ENCODE measurements at regions not wholly inside any gene's neighbourhood (a gene's known extent, or its start where the extent isn't known, plus 50 kb on each side); places are given as distances from the start of the nearest gene placed in this dataset.
"Not testable (repeated sequence)": the region's sequence is repeated elsewhere in the genome, so short reads cannot be mapped to it uniquely, and the experiment has no call there.

DNA sequence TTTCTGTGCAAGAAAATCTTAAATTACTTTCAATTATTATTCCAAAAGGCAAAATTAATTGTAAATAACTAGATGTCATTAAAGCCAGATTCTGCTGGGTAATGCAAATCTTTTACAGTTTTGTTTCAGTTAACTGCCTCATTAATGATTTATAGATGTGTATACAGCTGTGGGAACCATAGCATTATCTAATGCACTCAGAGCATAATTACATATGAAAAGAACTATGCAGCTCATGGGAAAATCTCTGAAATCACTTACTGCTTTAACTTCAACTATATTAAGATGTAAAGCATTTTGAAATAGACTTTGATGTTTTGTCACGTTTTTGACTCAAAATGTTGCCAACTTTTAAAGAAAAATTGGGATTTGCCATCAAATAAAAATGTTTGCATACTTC is 630.3 kb upstream of the KLHL4 start:
- DNase-seq (ENCODE audit: low read depth in 4 of 4, low spot score in 3 of 4): no peak

DNA sequence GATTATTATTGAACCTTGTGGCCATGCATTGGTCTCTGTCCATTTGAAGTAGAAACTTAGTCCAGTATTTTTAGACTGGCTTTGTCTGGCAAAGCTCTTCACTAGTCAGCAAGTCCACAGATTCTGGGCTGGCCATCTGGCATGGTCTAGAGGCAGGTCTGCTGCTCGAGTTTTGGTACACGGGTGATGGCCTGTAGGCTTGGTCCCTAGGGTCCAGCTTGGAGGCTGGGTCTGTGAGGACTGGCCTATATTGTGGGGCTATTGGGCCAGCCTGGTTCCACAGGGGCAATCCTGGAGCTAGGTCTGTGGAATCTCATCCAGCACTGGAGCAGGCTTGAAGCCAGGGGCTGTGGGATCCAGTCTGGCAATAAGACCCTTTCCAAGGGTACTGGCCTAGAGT is 607.6 kb upstream of the KLHL4 start:
- no peak for DNase-seq (ENCODE audit: low read depth in 4 of 4, low spot score in 3 of 4)

DNA sequence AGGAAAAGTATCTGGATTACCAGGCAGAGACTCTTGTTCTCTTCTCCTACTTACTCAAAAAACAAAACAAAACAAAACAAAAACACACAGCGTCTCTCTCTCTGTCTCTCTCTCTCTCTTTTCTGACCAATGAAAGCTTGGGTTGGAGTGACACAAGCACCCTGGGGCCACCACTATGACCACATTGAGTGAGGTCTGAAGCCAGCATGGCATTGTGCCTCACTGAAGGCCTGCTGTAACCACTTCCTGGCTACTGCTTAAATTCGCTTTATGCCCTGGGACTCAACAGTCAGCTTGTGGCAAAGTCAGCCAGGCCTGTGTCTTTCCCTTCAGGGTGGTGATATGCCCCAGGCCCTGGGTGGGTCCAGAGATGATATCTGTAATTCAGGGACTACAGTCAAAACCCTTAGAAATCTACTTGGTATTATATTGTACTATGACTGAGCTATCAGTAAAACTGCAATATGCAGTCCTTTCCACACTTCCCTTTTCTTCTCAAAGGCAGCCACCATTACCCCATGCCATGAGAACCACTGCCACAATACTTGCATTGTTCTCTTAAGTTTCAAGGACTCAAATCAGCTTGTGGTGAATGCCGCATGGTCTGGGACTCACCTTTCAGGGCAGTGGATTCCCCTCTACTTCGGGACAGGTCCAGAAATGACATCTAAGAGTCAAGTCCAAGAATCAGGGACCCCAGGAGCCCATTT is 606.8 kb upstream of the KLHL4 start:
- no peak for DNase-seq (ENCODE audit: low read depth in 4 of 4, low spot score in 3 of 4)

DNA sequence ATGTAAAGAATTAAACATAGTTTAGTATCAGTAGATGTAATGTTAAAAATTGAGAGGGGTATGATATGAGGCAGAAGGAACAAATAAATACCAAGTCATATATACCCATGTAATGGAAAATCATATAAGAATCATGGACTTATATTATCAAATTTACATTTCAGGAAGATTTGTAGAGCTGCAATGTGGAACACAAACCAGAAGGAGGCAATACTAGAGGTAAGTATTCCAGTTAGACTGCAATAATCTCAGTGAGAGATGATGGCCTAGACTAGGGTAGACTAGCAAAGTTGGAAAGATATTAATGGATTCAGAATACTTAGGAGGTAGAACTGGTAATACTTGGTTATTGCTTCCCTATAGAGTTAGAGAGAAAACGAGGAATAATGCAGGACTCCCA is 603.0 kb upstream of the KLHL4 start:
- DNase-seq (ENCODE audit: low read depth in 4 of 4, low spot score in 3 of 4): no peak

DNA sequence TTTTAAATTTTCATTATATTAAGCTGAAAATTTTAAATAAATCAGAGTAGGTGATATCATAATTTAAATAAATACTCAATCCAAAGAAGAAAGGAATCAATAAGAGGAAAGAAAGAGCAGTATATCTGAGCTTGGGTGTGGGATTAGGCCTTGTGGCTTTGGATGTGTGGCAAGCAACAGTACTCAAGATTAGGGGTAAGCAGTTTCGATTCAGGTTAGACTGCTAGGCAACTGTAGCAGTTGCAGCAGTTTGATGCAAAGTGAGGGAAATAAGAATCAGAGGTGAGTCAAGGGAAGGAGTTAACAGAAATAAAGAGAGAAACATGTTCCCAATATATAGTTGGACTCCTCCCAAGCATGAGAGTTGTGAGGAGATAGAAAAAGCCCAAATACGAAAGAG is 599.6 kb upstream of the KLHL4 start:
- no peak for DNase-seq (ENCODE audit: low read depth in 4 of 4, low spot score in 3 of 4)

DNA sequence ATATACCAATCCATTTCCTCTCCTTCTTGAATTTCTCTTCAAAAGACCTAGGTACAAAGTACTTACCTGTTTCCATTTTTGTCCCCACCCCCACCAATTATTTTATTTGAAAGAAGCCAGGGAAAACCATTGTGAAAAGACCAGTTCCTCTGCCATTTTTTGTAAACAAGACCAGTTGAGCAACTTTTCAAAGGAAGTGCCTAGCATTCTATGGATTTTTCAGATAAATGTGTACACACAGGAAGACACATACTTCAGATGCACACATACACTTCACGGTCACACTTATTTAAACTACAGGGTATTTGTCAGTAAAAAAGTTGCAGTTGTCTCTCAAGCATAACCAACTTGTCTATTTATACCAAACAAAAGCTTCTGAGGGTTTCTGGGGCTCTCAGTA is 587.2 kb upstream of the KLHL4 start:
- DNase-seq (ENCODE audit: low read depth in 4 of 4, low spot score in 3 of 4): no peak

DNA sequence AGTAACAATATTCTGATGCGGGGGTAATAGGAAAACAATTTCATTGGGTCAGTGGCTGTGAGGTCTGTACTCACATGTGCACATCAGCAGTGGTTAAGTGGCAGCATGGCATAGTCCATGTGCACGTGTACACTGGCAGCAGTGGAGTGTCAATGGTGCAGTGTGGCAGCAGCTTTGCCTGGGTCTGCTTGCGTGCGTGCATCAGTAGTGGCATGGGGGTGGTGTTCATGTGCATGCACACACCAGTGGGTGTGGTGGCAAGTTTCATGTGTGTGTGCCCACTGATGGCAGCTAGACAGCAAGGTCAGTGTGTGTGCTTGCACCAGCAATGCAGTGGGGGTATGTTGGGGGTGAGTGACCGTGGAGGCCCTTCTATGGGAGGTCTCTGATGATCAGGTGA is 581.6 kb upstream of the KLHL4 start:
- DNase-seq (ENCODE audit: low read depth in 4 of 4, low spot score in 3 of 4): no peak

DNA sequence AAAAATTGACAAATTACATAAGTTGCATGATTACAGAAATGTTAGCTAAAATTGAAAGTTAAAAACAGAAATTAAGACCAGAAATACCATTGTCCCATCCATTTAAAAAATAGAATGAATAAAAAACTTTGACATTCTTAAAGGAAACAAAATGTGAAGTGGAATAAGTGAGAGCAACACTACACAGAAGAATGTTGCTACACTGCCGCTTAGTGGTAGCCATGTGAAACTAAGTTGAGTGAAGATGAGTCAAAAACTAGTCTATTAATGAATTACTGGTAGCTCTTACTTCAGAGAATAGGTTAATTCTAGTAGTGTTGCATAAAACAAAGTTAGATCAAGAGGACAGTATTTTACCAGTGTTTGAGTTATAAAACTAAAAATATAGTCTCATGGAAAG is 571.0 kb upstream of the KLHL4 start:
- peak; percentile 7 to 22 (median 12) for DNase-seq (ENCODE audit: low read depth in 4 of 4, low spot score in 3 of 4)

DNA sequence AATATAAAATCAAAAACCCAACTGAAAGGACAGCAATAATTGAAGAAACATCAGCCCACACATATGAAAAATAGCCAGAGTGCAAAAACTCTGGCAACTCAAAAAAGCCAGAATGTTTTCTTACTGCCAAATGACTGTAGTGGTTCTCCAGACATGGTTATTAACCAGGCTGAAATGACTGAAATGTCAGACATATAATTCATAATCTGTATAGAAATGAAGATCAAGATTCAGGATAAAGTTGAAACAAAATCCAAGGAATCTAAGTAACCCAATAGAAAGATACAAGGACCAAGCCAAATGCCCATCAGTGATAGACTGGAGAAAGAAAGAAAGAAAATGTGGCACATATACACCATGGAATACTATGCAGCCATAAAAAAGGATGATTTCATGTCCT is 553.3 kb upstream of the KLHL4 start:
- no peak for DNase-seq (ENCODE audit: low read depth in 4 of 4, low spot score in 3 of 4)

DNA sequence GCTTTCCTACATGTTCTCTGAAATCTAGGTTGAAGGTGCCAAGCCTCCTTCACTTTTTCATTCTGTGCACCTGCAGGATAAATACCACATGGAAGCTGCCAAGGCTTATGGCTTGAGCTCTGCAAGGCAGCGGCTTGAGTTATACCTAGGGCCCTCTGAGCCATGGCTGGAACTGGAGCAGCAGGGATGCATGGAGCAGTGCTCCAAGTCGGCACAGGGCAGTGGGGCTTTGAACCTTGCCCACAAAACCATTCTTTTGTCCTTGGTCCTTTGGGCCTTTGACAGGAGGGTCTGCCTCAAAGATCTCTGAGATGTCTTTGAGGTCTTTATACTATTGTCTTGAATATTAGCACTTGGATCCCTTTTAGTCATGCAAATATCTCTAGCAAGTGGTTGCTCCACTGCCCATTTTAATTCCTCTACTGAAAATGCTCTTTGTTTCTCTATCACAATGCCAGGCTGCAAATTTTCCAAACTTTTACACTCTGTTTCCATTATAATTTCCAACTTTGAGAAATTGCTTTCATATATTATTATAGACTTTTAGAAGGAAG is 536.2 kb upstream of the KLHL4 start:
- no peak for DNase-seq (ENCODE audit: low read depth in 4 of 4, low spot score in 3 of 4)

DNA sequence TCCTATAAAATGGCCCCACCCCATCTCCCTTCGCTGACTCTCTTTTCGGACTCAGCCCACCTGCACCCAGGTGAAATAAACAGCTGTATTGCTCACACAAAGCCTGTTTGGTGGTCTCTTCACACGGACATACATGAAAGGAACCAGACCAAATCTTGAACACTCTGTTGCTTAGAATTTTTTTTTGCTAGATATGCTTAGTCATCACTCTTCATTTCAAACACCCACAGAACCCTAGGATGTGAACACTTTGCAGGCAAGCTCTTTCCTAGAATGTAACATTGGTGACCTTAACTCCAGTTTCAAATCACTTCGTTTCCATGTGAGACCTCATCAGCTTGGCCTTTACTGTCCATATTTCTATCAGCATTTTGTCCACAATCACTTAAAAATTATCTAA is 530.3 kb upstream of the KLHL4 start:
- DNase-seq (ENCODE audit: low read depth in 4 of 4, low spot score in 3 of 4): not testable (repeated sequence)

DNA sequence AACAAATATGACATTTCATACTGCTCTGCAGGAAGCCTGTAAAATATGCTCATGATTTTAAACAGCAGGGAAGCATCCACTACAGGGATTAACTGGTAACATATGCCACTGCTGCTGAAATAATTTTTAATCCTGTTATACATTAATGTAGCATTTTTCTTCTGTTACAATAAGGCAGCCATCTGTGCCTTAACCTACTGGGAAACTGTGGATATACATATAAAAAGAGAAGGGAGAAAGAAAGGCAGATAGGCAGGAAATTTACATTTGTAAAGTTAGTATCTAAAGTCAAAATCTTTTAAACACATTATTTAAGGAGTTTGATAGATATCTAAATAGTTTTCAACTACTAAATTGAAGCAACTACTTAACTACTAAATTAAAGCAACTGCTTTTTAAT is 514.6 kb upstream of the KLHL4 start:
- no peak for DNase-seq (ENCODE audit: low read depth in 4 of 4, low spot score in 3 of 4)

DNA sequence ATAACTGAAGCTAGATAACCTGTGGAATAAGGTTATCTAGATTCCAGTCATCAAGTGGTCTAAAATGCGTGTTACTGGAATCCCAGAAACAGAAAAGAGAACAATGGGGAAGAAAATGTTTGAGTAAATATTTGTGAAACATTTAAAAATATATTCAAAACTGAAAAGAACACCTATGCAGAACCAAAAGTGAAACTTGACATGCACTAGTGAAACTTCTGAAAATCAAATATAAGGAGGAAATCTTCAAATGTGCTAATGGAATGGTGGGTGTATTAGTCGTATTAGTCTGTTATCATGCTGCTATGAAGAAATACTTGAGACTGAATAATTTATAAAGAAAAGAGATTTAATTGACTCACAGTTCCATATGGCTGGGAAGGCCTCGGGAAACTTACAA is 512.4 kb upstream of the KLHL4 start:
- no peak for DNase-seq (ENCODE audit: low read depth in 4 of 4, low spot score in 3 of 4)

DNA sequence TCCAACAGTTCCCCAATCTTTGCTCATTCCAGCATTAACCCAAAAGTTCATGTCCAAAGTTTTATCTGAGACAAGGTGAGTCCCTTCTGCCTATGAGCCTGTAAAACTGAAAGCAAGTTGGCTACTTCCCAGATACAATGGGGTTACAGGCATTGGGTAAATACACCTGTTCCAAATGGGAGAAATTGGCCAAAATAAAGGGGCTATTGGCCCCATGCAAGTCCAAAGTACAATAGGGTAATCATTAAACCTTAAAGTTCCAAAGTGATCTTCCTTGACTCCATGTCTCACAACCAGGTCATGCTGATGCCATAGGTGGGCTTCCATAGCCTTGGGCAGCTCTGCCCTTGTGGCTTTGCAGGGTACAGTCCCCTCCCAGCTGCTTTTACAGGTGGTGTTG is 511.7 kb upstream of the KLHL4 start:
- DNase-seq (ENCODE audit: low read depth in 4 of 4, low spot score in 3 of 4): no peak

DNA sequence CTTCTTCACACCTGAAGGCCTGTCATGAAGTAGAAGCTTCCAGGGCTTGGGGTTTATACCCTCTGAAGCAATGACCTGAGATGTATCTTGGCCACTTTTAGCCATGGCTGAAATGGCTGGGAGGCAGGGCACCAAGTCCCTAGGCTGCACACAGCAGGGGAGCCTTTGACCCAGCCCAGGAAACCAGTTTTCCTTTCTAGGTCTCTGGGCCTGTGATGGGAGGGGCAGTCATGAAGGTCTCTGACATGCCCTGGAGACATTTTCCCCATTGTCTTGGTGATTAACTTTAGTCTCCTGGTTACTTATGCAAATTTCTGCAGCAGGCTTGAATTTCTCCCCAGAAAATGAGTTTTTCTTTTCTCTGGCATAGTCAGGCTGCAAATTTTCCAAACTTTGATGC is 511.0 kb upstream of the KLHL4 start:
- no peak for DNase-seq (ENCODE audit: low read depth in 4 of 4, low spot score in 3 of 4)

DNA sequence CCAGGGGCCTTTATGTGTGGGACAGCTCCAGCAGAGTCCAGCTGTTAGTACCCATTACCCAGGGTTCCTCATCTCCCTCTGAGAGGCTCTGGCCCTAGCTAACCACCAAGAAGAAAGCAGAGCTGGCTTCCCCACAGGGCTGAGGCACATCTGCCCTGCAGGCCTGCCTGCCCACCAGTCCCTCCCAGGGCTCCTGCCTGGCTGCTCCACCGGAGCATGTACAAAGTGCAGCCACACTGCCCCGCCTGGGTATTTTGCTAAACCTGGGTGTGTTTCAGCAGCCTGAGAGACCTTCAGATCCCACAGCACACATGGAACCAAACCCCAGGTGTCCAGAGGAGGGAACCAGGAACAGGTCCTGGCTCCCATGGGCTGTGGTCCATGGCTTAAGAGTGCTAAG is 500.4 kb upstream of the KLHL4 start:
- DNase-seq (ENCODE audit: low read depth in 4 of 4, low spot score in 3 of 4): no peak

DNA sequence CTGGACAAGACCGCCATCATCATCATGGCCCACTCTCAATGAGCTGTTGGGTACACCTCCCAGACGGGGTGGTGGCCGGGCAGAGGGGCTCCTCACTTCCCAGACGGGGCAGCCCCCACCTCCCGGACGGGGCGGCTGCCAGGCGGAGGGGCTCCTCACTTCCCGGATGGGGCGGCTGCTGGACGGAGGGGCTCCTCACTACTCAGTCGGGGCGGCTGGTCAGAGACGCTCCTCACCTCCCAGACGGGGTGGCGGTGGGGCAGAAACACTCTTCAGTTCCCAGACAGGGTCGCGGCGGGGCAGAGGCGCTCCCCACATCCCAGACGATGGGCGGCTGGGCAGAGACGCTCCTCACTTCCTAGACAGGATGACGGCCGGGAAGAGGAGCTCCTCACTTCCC is 484.5 kb upstream of the KLHL4 start:
- not testable (repeated sequence) for DNase-seq (ENCODE audit: low read depth in 4 of 4, low spot score in 3 of 4)

DNA sequence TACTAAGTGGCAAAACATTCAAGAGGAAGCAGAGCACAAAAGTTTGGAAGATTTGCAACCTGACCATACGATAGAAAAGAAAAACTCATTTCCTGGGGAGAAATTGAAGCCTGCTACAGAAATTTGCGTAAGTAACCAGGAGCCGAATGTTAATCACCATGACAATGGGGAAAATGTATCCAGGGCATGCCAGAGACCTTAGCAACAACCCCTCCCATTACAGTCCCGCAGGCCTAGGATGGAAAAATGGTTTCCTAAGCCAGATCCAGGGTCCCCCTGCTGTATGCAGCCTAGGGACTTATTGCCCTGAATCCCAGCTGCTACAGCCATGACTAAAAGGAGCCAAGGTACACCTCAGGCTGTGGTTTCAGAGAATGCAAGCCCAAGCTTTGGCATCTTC is 472.2 kb upstream of the KLHL4 start:
- DNase-seq (ENCODE audit: low read depth in 4 of 4, low spot score in 3 of 4): no peak

DNA sequence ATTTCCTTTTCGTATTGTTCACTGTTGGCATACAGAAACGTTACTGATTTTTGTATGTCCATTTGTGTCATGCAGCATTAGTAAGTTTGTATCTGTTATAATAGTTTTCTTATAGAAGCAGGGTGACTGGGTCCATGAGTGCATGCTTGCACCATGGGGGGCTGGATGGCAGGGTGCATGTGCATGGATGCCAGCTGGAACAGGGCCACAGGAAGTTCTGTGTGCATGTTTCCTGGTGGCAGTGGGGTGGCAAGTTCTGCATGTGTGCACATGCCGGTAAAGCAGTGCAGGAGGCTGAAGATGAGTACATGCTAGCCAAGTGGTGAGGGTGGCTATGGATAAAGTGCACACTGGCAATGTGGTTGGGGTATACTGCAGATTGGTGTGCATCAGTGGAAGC is 468.0 kb upstream of the KLHL4 start:
- no peak for DNase-seq (ENCODE audit: low read depth in 4 of 4, low spot score in 3 of 4)

DNA sequence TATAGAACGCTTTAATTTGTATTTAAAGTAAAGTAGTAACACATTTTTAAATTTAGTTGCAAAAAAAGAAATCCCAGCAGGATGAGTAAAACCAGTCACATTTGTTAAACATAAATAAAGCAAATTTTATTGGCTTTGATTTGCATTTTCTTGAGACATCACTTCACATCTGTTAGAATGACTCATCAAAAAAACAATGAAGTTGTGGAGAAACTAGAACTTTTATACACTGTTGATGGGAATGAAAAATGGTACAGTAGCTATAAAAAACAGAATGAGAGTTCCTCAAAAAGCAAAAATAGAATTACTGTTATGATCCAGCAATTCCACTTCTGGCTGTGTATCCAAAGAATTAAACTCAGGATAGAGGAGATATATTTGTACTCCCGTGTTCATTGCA is 454.0 kb upstream of the KLHL4 start:
- no peak for DNase-seq (ENCODE audit: low read depth in 4 of 4, low spot score in 3 of 4)

DNA sequence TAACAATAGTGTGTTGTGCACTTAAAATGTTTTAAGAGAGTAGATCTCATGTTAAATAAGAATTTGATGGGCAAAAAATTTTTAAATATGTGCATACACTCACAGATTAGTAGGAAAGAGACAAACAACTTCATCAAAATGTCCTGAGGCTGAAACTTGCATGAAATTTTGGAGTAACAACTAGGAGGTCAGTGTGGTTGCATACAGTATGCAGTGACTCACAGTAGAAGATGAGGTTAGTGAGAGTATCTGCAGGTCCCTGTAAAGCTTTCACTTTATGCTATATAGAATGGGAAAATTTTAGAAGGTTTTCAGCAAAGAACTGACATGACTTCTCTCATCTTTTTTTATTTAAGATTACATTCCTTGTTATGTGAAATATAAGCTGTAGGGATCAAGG is 453.1 kb upstream of the KLHL4 start:
- DNase-seq (ENCODE audit: low read depth in 4 of 4, low spot score in 3 of 4): no peak

DNA sequence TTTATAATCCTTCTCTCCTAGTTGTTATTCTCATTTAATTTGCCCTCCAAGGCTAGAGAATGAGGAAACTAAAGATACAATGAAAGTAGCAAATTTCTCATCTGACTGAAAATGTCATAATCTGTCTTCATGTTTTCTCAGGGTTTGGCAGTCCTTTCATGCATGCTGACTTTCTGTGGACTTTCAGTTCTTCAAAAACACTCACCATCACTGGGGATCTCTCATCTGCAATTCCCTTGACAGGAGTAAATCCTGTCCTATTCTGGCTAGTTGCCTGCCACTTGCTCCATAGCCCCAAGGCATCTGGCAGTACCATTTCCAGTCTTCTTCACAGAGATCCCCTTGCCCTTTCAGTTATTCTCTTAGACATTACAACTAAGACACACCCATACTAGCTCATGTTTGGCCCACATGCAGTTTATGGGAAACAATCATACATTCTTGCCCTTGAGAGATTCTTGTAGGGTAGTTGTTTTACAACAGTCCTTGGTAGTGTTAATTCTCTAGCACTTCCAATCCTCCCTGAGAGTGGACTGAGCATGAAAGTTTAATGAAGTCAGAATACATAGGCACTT is 449.7 kb upstream of the KLHL4 start:
- DNase-seq (ENCODE audit: low read depth in 4 of 4, low spot score in 3 of 4): no peak

DNA sequence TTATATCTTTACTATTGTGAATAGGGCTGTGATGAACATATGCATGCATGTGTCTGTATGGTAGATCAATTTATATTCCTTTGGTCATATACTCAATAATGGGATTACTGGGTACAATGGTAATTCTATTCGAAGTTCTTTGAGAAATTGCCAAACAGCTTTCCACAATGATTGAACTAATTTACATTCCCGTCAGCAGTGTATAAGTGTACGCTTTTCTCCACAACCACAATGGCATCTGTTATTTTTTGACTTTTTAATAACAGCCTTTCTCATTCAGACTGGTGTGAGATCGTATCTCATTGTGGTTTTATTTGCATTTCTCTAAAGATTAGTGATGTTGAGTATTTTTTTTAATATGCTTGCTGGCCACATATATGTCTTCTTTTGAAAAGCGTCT is 439.4 kb upstream of the KLHL4 start:
- DNase-seq (ENCODE audit: low read depth in 4 of 4, low spot score in 3 of 4): no peak
